ENCODE measurements at regions not wholly inside any gene's neighbourhood (a gene's known extent, or its start where the extent isn't known, plus 50 kb on each side); places are given as distances from the start of the nearest gene placed in this dataset.
A peak's percentile ranks its signal among the peaks of the same experiment; 100 is the strongest.

GRCh38 chr5:155595791-155596190, 582.2 kb downstream of the KIF4B start:
- TF ChIP-seq CTCF (IDR thresholded peaks at IDR 0.05; ENCODE audit: low read depth, low read length), result no peak
- DNase-seq (ENCODE audit: extremely low read depth, low read depth), result no peak

GRCh38 chr5:155598552-155598951, 585.0 kb downstream of the KIF4B start:
- no peak for DNase-seq (ENCODE audit: extremely low read depth, low read depth)
- no peak for TF ChIP-seq CTCF (IDR thresholded peaks at IDR 0.05; ENCODE audit: low read depth, low read length)

- DNase-seq (ENCODE audit: extremely low read depth, low read depth), result no peak
- no peak for TF ChIP-seq CTCF (IDR thresholded peaks at IDR 0.05; ENCODE audit: low read depth, low read length)
These were observed 592.4 kb downstream of the KIF4B start for GRCh38 chr5:155605920-155606319.

- TF ChIP-seq CTCF (IDR thresholded peaks at IDR 0.05; ENCODE audit: low read depth, low read length), result peak; percentile 70
- no peak for DNase-seq (ENCODE audit: extremely low read depth, low read depth)
These were observed 603.3 kb downstream of the KIF4B start for GRCh38 chr5:155616779-155617392.

- no peak for DNase-seq (ENCODE audit: extremely low read depth, low read depth)
- no peak for TF ChIP-seq CTCF (IDR thresholded peaks at IDR 0.05; ENCODE audit: low read depth, low read length)
These were observed 606.1 kb downstream of the KIF4B start for GRCh38 chr5:155619688-155620087.

- DNase-seq (ENCODE audit: extremely low read depth, low read depth), result no peak
- no peak for TF ChIP-seq CTCF (IDR thresholded peaks at IDR 0.05; ENCODE audit: low read depth, low read length)
These were observed 607.4 kb downstream of the KIF4B start for GRCh38 chr5:155620821-155621410.

GRCh38 chr5:155624597-155625241, 611.2 kb downstream of the KIF4B start:
- DNase-seq (ENCODE audit: extremely low read depth, low read depth), result no peak
- TF ChIP-seq CTCF (IDR thresholded peaks at IDR 0.05; ENCODE audit: low read depth, low read length), result no peak

Data from AG09319 (cell line).